ENCODE measurements at regions not wholly inside any gene's neighbourhood (a gene's known extent, or its start where the extent isn't known, plus 50 kb on each side); places are given as distances from the start of the nearest gene placed in this dataset.
"Not testable (repeated sequence)": the region's sequence is repeated elsewhere in the genome, so short reads cannot be mapped to it uniquely, and the experiment has no call there.

- not testable (repeated sequence) for TF ChIP-seq CTCF, POLR2A (IDR thresholded peaks at IDR 0.05)
These were observed 156.2 kb upstream of the GIMD1 start for GRCh38 chr4:106524772-106525171.
